ENCODE measurements at regions not wholly inside any gene's neighbourhood (a gene's known extent, or its start where the extent isn't known, plus 50 kb on each side); places are given as distances from the start of the nearest gene placed in this dataset.
A peak's percentile ranks its signal among the peaks of the same experiment; 100 is the strongest.

DNA sequence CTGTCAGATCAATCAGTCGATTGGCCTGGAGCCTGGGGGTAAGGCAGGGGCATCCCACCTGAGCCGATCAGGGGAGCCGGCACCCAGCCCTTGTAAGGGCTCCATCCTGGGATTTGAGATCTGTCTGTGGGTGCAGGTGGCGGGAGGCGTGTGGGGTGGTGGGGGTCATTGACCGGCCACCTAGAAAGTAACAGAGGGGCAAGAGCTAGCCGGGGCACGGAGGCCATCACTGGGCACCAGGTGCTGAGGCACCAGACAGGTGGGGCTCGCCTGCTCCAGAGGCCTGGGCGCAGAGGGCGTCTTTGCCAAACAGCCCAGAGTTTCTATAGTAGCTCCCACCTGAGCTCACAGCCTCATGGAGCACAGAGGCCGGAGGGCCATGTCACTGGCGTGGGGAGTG is 55.5 kb upstream of the ADGRA1 start:
- Histone ChIP-seq H3K4me1 (ENCODE audit: control insufficient read depth in 1 of 2, insufficient read depth in 1 of 2, low read depth in 1 of 2, low read length in 1 of 2) (peaks cover 12% of the 10 kb centered on the region in 2 experiments), H3K27ac (no peak overlapping the region), H3K27me3 (peaks cover 47% of the 10 kb centered on the region), H3K9me3 (no peaks in the 10 kb centered on the region), H3K36me3 (no peaks in the 10 kb centered on the region), H3K4me3 (ENCODE audit: low read depth in 1 of 2, low read length in 1 of 2) (no peak overlapping the region)
- TF ChIP-seq, protein P1, sequence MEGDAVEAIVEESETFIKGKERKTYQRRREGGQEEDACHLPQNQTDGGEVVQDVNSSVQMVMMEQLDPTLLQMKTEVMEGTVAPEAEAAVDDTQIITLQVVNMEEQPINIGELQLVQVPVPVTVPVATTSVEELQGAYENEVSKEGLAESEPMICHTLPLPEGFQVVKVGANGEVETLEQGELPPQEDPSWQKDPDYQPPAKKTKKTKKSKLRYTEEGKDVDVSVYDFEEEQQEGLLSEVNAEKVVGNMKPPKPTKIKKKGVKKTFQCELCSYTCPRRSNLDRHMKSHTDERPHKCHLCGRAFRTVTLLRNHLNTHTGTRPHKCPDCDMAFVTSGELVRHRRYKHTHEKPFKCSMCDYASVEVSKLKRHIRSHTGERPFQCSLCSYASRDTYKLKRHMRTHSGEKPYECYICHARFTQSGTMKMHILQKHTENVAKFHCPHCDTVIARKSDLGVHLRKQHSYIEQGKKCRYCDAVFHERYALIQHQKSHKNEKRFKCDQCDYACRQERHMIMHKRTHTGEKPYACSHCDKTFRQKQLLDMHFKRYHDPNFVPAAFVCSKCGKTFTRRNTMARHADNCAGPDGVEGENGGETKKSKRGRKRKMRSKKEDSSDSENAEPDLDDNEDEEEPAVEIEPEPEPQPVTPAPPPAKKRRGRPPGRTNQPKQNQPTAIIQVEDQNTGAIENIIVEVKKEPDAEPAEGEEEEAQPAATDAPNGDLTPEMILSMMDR (IDR thresholded peaks at IDR 0.05), result no peak

DNA sequence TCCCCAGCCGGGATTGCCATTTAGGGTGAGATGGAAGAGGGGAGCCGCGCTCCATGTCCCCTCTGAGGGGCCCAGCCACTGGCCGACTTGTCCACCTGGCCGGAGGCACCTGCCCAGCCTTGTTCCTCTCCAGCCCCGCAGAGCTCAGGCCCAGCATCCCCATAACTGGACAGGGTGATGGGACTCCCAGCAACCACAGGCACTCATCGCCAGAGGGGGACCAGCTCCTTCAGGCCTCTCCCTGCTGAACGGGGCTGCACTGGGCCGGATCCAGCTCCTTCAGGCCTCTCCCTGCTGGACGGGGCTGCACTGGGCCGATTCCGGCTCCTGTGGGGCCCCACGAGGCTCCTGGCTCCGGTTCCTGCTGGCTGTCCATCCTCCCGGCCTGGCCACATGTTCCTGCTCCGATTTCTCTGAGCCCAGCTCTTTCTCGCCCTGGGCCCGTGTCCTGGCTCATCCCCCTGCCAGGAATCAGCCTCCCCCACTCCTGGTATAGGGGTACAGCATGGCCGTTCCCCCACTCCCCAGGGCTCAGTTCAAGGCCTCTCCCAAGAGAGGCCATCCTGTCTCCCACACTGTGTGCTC is 56.1 kb upstream of the ADGRA1 start:
- H3K27ac ChIP-seq, result no peak overlapping the region
- no peaks in the 10 kb centered on the region for H3K36me3 ChIP-seq
- no peak overlapping the region for H3K4me3 ChIP-seq (ENCODE audit: low read depth in 1 of 2, low read length in 1 of 2)
- H3K4me1 ChIP-seq (ENCODE audit: control insufficient read depth in 1 of 2, insufficient read depth in 1 of 2, low read depth in 1 of 2, low read length in 1 of 2), result peaks cover 12% of the 10 kb centered on the region in 2 experiments
- H3K9me3 ChIP-seq, result no peaks in the 10 kb centered on the region
- peaks cover 51% of the 10 kb centered on the region for H3K27me3 ChIP-seq
- TF ChIP-seq, protein P1 (IDR thresholded peaks at IDR 0.05), result no peak

DNA sequence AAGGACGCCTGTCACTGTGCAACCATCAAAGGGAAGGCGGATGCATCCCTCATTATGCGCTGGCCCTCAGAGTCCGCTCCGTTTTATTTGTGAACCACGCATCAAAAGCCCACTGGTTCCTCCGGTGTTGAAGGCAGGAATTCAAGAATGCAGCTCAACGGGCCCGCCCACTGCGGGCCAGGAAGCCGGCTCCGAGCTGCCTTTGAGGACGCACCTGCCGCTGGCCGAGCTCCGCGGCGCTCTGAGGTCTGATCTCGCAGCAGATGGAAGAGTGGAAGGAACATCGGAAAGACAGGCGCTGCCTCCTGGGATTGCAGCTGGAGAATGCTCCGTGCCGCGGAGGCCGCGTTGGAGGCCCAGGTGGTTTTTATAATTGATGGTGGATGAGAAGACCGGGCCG is 56.9 kb upstream of the ADGRA1 start:
- no peak overlapping the region for H3K4me3 ChIP-seq (ENCODE audit: low read depth in 1 of 2, low read length in 1 of 2)
- H3K9me3 ChIP-seq, result no peaks in the 10 kb centered on the region
- peak overlapping the region; percentile 17 for H3K27ac ChIP-seq
- H3K27me3 ChIP-seq, result peaks cover 55% of the 10 kb centered on the region
- TF ChIP-seq, protein P1 (IDR thresholded peaks at IDR 0.05), result no peak
- no peaks in the 10 kb centered on the region for H3K36me3 ChIP-seq
- peaks cover 12% of the 10 kb centered on the region in 2 experiments for H3K4me1 ChIP-seq (ENCODE audit: control insufficient read depth in 1 of 2, insufficient read depth in 1 of 2, low read depth in 1 of 2, low read length in 1 of 2)

DNA sequence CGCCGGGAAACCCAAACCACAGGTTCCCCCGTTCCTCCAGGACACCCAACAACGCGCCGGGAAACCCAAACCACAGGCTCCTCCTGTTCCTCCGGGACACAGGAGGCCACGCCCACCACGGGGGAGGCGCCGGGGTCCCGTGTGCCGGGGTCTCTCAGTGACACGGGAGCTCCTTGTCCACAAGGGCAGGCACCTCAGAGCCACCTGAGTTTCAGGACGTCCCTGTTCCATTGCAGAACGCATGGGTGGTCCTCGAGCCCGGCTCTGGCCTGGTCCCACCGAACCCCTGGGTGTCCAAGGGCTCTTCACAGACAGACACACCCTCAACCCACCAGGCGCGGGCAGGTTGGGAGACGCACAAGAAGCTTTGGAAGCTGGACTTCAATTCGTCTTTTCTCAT is 57.6 kb upstream of the ADGRA1 start:
- Histone ChIP-seq H3K36me3 (no peaks in the 10 kb centered on the region), H3K4me1 (ENCODE audit: control insufficient read depth in 1 of 2, insufficient read depth in 1 of 2, low read depth in 1 of 2, low read length in 1 of 2) (peaks cover 12% of the 10 kb centered on the region in 2 experiments), H3K9me3 (no peaks in the 10 kb centered on the region), H3K27me3 (peaks cover 56% of the 10 kb centered on the region), H3K4me3 (ENCODE audit: low read depth in 1 of 2, low read length in 1 of 2) (no peak overlapping the region), H3K27ac (peak overlapping the region; percentile 17)
- TF ChIP-seq, protein P1 (IDR thresholded peaks at IDR 0.05), result no peak

DNA sequence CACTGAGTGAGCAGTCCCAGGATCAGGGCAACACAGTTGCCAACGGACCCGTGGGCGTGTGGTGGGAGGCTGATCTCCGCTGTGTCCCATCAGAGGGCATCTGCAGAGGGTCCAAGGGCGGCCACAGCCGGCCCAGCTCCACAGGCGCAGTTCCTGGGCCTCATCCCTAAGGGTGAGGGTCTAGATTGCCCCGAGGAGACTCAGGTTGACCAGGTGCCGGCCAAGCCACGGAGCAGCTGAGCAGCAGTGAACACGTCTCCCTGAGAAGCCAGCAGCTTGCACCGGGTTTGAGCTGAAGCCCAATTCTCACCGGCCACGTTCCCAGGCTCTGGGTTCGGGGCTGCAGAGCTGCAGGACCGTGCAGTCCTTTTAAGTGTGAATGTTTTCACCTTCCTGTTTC is 58.8 kb upstream of the ADGRA1 start:
- Histone ChIP-seq H3K27me3 (peaks cover 59% of the 10 kb centered on the region), H3K9me3 (no peaks in the 10 kb centered on the region), H3K27ac (no peak overlapping the region)

More for the DNA sequence above, 58.8 kb upstream of the ADGRA1 start:
- TF ChIP-seq, protein P1 (IDR thresholded peaks at IDR 0.05), result no peak
- H3K4me3 ChIP-seq (ENCODE audit: low read depth in 1 of 2, low read length in 1 of 2), result no peak overlapping the region
- no peaks in the 10 kb centered on the region for H3K36me3 ChIP-seq
- H3K4me1 ChIP-seq (ENCODE audit: control insufficient read depth in 1 of 2, insufficient read depth in 1 of 2, low read depth in 1 of 2, low read length in 1 of 2), result peaks cover 12% of the 10 kb centered on the region in 2 experiments
